ENCODE measurements at regions not wholly inside any gene's neighbourhood (a gene's known extent, or its start where the extent isn't known, plus 50 kb on each side); places are given as distances from the start of the nearest gene placed in this dataset.

DNA sequence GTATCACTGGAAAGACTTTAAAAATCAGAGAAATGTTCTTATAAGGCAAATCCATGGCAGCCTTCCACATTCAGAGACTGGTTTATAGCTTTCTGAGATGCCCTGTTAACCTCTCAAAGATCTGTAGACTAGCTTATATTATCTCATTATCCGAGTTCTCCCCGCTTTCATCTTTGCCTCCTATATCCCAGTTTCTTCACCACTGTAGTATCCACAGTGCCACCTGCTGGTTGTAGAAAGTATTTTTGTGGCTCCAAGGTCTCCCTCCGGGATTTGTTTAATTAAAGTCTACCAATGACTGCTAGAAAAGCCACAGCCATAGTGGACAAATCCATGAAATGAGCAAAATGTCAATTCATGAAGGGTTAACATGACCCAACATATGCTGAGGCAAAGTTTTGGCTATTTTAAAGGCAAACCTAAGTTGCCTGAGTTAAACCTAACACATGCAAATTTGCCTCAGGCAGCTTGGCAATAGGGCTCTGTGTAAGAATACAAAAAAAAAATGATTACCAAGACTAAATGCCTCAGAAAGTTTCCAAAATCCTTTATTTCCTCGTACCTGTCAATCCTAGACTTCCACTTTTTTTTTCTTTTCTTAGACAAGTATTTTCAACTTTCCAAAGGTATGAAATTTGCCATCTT lies 218.8 kb upstream of the BMP4 start:
- DNase-seq (ENCODE audit: low read depth), result peak; percentile 82

DNA sequence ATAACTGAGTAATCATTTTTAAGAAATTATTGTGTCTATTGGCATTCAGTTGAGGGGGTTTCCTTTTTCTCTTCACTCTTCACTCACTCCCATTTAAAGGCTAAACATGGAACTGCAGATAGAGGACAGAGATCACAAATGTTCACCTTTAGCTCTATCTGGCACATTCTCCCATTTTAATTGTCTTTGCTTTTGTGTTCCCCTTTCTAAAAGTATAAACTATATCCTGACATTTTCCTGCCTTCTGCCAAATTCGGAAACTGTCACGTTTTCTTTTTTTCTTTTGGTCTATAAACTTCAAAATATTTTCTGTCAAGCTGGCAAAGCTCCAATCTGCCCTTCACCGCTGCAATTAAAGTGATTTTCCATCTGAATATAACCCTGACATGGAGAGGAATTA lies 219.8 kb upstream of the CDKN3 start:
- no peak for DNase-seq (ENCODE audit: low read depth)

DNA sequence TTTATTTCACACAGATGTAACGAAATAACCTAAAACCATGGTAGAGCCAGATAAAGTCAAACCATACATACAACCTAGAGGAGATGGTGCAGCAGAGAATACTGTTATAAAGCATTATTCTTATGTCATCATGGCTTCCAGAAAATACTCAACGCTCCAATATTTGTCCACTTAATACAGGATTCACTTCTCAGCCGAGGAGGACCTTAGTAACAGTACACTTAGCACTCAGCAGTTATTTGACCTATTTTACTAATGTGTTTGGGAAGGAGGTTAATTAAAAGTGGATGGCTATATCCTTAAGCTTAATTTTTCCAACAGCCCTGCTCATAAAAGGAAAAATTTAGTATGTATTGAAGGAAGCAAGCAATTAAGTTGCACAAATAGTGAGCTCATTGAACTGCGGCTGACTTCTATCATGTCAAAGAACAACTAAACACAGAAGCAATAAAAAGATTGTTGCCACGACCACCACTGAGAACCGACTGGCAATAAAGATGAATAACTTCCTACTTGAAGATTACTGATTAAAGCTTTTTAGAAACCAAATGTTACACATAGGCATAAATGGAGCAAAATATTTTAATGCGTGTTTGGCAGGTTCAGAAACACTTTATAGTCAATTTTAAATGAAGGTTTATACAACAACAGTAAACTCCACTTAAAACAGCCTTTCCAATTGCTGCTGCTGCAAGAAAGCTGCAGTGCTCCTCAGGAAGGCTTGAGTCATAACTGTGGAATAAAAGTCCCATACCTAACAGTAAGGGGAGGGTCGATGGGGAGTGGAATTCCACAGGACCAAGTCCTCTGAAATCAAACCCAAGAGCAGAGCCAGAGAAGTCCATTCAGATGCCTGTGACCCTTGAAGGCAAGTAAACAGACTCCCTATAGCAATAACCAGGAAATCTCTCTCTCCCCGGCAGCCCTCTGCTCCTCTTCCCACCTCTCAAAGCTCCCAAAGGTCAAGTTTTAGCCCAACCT lies 218.9 kb upstream of the CDKN3 start:
- peak; percentile 9 for DNase-seq (ENCODE audit: low read depth)

DNA sequence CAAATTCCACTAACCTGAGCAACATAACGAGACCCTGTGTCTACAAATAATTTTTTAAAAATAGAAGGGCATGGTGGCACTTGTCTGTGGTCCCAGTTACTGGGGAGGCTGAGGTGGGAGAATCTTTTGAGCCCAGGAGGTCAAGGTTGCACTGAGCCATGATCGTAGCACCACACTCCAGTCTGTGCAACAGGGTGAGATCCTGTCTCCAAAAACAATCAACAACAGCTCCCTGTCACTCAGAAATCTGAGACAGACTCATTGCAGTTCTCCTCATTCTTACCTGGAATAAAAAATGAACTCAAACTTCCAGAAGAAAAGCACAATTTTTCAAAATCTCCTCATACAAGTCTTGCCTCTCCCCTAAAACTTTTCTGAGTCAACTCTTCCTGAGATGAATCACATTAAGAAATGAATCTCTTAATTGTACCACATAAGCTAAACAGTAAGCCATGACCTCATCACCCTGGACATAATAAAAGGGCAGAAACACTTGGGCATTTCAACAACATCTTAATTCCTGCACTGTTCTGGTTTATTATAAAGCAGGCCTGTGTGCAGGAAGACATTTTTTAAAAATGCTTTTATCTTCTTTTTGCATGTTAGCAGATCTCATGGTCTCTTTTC lies 214.3 kb upstream of the CDKN3 start:
- DNase-seq (ENCODE audit: low read depth), result peak; percentile 92

DNA sequence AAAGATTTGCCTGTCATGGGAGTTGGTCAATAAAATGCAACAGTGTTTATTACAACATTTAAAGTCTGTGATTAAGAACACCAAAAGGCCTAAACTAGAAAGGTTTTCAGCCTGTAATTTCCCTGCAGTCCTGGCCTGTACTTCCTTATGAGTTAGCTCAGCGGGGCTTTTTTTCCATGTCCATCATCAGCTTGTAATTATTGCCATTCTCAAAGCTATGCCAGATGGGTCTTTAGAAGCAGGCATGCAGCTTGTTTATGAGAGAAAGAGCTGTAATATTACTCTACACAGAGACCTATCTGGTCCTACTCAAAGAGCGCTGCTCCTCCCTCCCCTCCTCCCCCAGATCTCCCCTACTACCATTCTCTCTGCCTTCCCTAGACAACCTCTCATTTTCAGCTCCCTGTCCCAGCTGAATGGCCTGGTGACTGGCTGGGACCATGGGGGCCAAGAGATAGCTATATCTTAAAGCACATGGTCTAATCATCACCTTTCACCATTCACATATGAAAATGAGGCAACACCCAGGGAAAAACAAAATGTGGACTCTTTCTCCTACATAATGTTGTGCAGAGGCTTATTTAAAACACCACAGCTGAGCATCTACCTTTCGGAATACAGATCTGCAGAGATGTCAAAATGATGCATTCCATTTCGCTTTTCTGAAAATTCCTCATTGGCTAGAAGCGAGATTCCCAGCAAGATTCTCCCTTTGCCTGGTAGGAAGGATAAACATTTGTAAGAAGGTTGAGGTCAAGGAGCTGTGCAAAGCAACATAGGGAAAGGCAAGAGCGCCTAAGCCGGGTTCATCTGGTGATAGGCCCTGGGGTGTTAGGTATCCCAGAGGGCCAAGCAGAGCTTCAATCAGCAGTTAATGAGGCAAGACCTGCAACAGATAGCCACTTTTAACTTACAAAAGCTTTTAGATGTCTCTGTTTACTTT lies 209.7 kb upstream of the CDKN3 start:
- no peak for DNase-seq (ENCODE audit: low read depth)

DNA sequence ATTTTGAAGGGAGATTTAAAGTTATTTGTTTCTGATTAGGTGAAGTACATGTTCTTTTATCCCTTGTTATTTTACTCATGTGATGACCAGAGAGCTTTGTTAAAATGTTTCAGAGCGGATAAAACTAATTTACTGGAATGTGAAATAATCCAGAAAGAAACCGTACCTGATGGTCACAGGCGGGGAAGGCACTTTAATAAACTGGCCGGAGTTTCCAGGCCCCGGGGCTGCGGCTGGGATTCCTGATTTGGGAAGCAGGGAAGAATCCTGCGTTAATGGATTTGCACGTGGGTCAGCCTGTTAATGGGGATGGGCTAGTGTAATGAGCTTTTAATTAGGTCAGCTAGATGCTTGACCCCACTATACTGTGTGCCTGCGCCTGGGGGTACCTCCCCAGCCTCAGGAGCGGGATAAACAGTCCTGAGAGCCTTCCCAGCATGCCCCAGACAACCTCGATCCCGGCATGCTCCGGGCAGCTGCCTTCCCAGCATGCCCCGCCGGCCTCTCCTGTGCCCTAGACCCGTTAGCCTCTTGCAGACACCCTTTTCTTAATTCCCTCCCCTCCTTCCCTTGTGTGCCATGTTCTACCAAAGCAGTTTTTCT lies 208.6 kb upstream of the CDKN3 start:
- DNase-seq (ENCODE audit: low read depth), result no peak

DNA sequence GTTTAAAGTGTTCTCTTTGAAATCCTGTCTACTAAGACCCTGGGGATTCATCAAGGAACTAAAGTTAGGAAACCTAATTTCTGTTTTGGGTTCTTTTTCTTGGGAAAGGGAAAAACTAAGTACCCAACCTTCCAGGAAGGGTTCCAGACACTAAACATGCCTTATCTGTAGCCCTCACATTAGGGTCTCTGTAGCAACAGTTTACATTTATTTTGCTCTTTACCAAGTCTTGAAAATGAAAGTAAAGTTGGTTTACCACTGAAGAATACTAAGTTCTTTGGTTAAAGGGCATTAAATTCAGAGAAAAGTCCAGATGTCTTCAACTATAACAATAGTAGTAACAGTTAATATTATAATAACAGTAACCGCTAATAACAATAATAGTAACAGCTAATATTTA lies 207.5 kb upstream of the CDKN3 start:
- DNase-seq (ENCODE audit: low read depth), result no peak

DNA sequence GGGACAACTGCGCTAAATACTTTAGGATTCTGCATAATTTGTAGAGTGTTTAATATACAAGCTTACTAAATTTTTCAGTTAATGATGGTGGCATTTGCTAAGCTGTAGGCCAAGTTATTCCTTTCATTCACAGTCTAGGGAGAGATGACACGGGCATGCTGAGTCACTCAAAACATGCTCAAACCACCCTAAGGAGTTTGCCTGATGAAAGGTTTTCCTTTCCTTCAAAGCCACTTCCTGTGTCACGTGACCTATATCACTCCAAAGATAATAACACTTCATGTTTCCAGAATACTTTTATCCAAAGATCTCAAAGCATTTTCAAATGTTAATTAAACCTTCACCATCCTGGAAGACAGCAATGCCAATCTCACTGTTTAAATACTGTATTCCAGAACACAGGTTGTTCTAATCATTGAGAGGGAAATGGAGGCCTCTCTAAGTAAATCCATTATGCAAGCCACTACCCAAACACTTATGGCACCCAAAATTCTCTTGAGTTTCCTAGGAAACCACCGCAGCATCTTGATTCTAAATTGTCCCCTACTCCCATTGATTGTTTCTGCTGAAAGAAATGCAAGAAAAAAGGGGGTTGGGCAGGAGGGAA lies 207.0 kb upstream of the CDKN3 start:
- DNase-seq (ENCODE audit: low read depth), result peak; percentile 91

DNA sequence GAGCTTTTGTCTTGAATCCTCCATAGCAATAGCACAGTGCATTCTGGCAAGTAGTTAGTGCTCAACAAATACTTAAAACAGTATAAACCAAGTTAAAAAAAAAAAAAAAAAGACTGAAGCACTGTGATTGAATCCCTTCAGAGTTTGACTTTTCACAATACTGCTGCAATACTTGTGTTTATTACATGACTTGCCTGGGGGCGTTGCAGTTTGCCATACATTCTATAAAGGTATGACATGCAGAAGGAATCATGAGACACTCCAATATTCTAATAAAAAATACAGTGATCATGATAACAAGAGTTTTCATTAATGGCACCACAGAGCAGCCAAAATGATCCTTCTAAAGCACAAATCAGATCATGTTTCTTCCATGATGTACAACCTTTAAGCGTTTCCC lies 205.0 kb upstream of the CDKN3 start:
- peak; percentile 36 for DNase-seq (ENCODE audit: low read depth)

DNA sequence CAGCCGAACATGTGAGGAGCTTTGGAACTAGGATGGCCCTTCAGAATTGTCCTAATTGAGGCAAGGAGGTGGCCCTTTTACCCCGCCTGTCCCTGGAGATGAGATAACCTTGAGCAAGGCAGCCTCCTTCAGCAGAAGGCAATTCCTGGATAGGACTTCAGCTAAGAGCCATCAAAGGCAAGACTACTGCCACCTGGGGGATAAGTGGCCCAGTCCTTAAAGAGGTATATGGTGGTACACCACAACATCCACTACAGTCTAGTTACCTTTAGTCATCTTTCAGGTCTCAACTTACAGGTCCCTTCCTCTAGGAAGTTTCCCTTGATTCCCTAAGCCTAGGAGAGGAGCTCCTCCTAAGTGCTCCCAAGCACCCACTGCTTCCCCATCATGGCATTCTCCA lies 204.2 kb upstream of the CDKN3 start:
- no peak for DNase-seq (ENCODE audit: low read depth)

DNA sequence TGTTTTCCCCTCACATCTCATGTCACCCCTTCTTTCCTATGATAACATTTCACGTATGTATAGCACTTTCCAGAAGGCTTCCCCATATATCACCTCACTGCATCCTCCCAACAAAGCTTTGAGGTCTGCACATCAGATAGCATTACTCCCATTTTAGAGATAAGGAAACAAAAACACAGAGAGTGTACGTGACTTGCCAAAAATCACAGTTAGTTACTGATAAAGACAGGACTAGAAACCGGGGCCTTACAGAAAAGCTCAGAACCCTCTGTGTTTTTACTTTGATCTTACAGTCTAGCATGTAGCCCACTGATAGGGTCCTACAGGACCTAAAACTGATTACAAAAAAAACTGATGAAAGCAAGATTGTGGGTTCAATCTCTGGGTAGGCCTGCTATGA lies 202.9 kb upstream of the CDKN3 start:
- DNase-seq (ENCODE audit: low read depth), result no peak

DNA sequence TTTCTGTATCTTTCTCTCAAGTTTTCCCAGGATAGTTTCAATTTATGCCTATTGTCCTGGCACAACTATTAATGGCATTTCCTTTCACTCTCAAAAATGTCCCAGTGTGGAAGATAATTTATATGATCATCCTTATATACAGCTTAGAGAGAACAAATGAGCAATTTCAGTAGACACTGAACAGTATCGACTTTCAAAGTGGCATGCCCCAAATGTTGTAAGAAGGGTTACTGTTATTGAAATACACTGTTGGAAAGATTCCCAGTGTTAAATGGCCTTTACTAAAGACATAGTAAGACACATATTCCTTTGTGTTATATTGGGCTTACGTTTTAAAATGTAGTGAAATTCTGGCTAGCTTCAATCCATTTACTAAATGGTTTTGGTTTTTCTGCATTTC lies 202.3 kb upstream of the CDKN3 start:
- no peak for DNase-seq (ENCODE audit: low read depth)

DNA sequence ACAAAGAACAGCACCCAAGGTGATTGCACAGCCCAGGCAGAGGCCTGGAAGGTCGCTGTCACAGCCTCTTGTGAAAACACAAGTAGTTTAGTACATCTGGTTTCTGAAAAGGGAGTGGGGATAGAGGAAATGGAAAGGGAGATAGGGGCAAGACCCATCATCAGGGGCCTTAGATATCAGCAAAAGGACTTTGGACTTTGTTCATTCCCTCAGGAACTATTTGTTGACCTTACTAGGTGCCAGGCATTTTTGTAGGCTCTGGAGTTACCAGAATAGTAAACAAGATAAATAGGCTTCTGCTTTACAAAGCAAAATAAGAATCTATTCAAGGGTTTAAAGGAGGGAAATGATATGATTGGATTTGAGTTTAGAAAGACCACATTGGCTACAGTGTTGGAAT lies 199.4 kb upstream of the CDKN3 start:
- no peak for DNase-seq (ENCODE audit: low read depth)

DNA sequence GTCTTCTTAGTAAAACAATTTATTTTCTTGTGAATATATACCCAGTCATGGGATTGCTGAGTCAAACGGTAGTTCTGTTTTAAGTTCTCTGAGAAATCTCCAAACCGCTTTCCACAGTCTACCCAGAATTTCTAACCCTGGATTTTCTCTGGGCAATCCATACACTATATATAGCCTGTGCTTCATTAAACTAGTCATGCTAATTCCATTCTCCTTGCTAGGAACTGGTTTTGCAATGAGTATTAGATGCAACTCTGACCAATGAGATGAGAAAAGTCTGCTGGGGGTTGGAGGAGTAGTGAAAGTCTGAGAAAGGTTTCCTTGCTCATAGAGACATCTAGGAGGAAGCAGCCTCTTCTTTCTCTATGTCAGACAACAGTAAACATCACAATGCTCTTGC lies 196.1 kb upstream of the CDKN3 start:
- peak; percentile 33 for DNase-seq (ENCODE audit: low read depth)

DNA sequence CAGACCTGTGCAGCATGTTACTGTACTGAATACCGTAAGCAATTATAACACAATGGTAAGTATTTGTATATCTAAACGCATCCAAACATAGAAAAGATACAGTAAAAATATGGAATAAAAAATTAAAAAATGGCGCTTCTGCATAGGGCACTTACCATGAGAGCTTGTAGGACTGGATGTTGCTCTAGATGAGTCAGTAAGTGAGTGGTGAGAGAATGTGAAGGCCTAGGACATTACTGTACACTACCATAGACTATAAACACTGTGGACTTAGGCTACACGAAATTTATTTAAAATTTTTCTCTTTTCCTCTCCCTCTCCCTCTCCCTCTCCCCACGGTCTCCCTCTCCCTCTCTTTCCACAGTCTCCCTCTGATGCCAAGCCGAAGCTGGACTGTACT lies 194.5 kb upstream of the CDKN3 start:
- DNase-seq (ENCODE audit: low read depth), result peak; percentile 26

DNA sequence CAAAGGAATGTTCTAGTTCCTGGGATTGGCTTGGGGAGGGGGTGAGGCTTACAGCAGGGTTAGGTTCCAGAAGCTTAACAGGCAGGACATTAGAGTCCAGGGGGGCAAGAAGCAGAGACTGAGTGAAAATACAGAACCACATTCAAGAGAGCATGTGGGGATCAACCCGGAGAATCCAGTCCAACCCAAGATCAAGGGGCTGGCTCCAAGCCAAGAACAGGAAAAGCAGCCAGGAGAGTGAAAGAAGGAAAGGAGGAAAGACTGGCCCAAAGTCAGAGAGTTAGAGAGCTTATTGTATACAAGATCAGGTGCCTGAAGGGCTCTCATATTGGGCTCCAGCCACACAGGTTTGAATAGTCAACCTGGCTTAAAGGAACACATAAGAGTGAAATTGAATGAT lies 190.3 kb upstream of the CDKN3 start:
- DNase-seq (ENCODE audit: low read depth), result no peak

DNA sequence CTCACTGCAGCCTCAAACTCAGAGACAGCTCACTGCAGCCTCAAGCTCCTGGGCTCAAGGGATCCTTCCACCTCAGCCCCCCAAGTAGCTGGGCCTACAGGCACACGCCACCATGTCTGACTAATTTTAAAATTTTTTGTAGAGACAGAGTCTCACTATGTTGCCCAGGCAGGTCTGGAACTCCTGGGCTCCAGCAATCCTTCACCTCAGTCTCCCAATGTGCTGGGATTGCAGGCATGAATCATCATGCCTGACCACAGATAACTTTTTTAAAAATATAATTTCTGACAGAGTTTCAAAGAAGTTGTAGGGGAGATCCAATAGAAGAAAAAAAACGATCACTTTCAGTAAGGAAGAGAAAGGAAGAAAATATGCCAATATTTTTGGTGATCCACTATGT lies 189.7 kb upstream of the CDKN3 start:
- peak; percentile 48 for DNase-seq (ENCODE audit: low read depth)

DNA sequence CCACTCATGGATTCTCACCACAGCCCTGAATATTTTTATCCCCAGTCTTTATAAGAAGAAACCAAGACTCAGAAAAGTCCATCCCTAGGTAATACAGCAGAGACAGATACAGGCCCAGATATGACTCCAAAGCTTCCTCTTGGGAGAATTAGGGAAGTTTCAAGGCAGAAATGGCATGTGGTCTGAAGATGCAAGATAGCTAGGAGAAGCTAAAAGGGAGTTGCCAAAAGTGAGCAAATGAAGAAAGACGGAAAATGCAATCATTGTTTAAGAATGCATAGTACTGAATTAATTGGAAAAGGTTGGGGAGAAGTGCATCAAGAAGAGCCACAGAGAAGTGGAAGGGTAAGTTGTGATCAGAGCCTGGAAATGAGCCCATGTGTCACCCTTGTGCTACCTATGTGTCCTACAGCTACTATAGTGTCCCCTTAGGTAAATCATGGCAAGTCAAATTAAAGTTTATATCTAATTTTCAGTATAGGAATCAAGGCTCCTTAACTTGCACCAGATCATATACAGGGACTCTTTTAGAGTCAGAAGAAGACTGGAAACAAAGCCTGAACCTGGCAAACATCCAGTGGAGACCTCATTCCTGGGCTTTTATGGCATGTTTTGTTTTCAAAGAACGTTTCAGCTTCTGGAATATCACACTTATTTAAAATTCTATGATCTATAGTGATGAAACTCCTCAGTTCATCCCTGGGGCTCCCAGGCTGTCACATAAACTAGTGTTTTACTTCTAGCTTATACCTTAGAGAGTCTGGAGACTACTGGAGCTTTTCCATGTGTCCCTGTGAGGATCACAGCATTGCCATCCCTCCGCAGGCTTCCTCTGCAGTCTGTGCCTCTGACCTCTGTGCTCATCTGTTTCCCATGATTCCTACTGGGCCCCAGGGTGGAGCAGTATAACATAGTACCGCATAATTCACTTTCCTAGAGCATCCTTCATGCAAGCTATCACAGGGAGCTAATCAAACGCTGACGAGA lies 189.0 kb upstream of the CDKN3 start:
- peak; percentile 9 for DNase-seq (ENCODE audit: low read depth)

DNA sequence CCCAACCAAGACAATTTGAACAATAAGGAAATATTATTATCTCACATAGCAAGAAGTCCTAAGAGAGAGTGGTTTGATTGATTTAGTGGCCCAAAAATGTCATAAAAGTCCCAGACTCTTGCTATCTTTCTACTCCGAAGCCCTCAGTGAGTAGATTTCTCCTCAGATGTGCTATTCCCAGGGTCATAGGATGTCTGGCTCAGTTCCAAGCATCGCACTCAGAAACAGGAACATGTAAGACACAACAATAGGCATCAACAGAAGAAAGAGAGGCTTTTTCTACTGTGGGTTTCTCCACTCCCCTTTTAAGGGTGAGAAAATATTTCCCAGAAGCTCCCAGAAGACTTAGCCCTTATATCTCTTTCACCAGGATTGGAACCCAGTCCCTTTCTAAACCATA lies 188.1 kb upstream of the CDKN3 start:
- no peak for DNase-seq (ENCODE audit: low read depth)
